Parathyroid adenoma (tissue), 2 donors: ENCODE measurements at regions not wholly inside any gene's neighbourhood (a gene's known extent, or its start where the extent isn't known, plus 50 kb on each side); places are given as distances from the start of the nearest gene placed in this dataset.

Experiments
- H2AFZ ChIP-seq: fragments of 300-600 bp; sonication (generic); one replicate; pipeline ENCODE4 v1.7.0; 2017; ENCODE audit warnings: antibody characterized with exemption, mild to moderate bottlenecking
- H3K27ac ChIP-seq: fragments of 300-600 bp; sonication (generic); one replicate; pipeline ENCODE4 v1.7.0; 2017
- H3K27me3 ChIP-seq: fragments of 300-600 bp; sonication (generic); one replicate; pipeline ENCODE4 v1.7.0; 2017; ENCODE audit warnings: low read length; ENCODE audit not compliant: control insufficient read depth, insufficient read depth
- H3K36me3 ChIP-seq: fragments of 300-600 bp; sonication (generic); one replicate; pipeline ENCODE4 v1.7.0; 2017; ENCODE audit warnings: low read length; ENCODE audit not compliant: control insufficient read depth, insufficient read depth
- H3K4me1 ChIP-seq: fragments of 300-600 bp; sonication (generic); one replicate; pipeline ENCODE4 v1.7.0; 2017; ENCODE audit warnings: control low read depth
- H3K4me2 ChIP-seq: fragments of 300-600 bp; sonication (generic); one replicate; pipeline ENCODE4 v1.7.0; 2017; ENCODE audit warnings: low read length
- H3K4me3 ChIP-seq: fragments of 300-600 bp; sonication (generic); one replicate; pipeline ENCODE4 v1.7.0; 2017; ENCODE audit warnings: low read depth, low read length
- H3K79me2 ChIP-seq: fragments of 300-600 bp; sonication (generic); one replicate; pipeline ENCODE4 v1.7.0; 2017; ENCODE audit warnings: control low read depth
- H3K9ac ChIP-seq: fragments of 300-600 bp; sonication (generic); one replicate; pipeline ENCODE4 v1.7.0; 2017; ENCODE audit warnings: mild to moderate bottlenecking
- H3K9me3 ChIP-seq: fragments of 300-600 bp; sonication (generic); one replicate; pipeline ENCODE4 v1.7.0; 2017; ENCODE audit warnings: low read length; ENCODE audit not compliant: control insufficient read depth
- CTCF ChIP-seq: fragments of 300-600 bp; sonication (generic); IDR thresholded peaks from one replicate; pipeline ENCODE4 v1.7.0; 2017; ENCODE audit warnings: antibody characterized with exemption, mild to moderate bottlenecking
- donor health status: primary hyperparathyroidism.

- no peaks in the 10 kb centered on the region for H3K9me3 ChIP-seq
- H3K79me2 ChIP-seq: peaks cover 14% of the 10 kb centered on the region
- no peak overlapping the region for H2AFZ ChIP-seq
- no peak overlapping the region for H3K4me2 ChIP-seq
- H3K4me1 ChIP-seq: no peaks in the 10 kb centered on the region
- no peak overlapping the region for H3K4me3 ChIP-seq
- H3K36me3 ChIP-seq: no peaks in the 10 kb centered on the region
- no peaks in the 10 kb centered on the region for H3K27me3 ChIP-seq
- H3K9ac ChIP-seq: no peak overlapping the region
- H3K27ac ChIP-seq: no peak overlapping the region
- TF ChIP-seq CTCF: no peak
Measured at GRCh38 chr20:60283281-60283680, 325.1 kb downstream of the CDH26 start.

GRCh38 chr20:60286764-60287163 lies 328.5 kb downstream of the CDH26 start:
- Histone ChIP-seq H3K4me3 (no peak overlapping the region), H3K79me2 (peaks cover 17% of the 10 kb centered on the region), H3K9ac (no peak overlapping the region), H3K9me3 (no peaks in the 10 kb centered on the region), H3K27me3 (no peaks in the 10 kb centered on the region), H3K4me1 (no peaks in the 10 kb centered on the region), H3K4me2 (no peak overlapping the region), H3K36me3 (no peaks in the 10 kb centered on the region), H3K27ac (no peak overlapping the region), H2AFZ (no peak overlapping the region)
- no peak for TF ChIP-seq CTCF

GRCh38 chr20:60288945-60289344 lies 330.7 kb downstream of the CDH26 start:
- H3K9me3 ChIP-seq: no peaks in the 10 kb centered on the region
- no peak overlapping the region for H3K4me2 ChIP-seq
- H3K27ac ChIP-seq: no peak overlapping the region
- TF ChIP-seq CTCF: no peak
- H3K4me3 ChIP-seq: no peak overlapping the region
- no peaks in the 10 kb centered on the region for H3K36me3 ChIP-seq
- no peak overlapping the region for H3K9ac ChIP-seq
- peaks cover 17% of the 10 kb centered on the region for H3K79me2 ChIP-seq
- no peak overlapping the region for H2AFZ ChIP-seq
- H3K27me3 ChIP-seq: no peaks in the 10 kb centered on the region
- no peaks in the 10 kb centered on the region for H3K4me1 ChIP-seq

GRCh38 chr20:60292001-60292520 lies 333.8 kb downstream of the CDH26 start:
- no peak overlapping the region for H3K4me2 ChIP-seq
- TF ChIP-seq CTCF: no peak
- H3K4me1 ChIP-seq: no peaks in the 10 kb centered on the region
- no peak overlapping the region for H3K9ac ChIP-seq
- H3K9me3 ChIP-seq: no peaks in the 10 kb centered on the region
- peaks cover 10% of the 10 kb centered on the region for H3K79me2 ChIP-seq
- H3K27ac ChIP-seq: no peak overlapping the region
- no peaks in the 10 kb centered on the region for H3K27me3 ChIP-seq
- no peak overlapping the region for H2AFZ ChIP-seq
- no peaks in the 10 kb centered on the region for H3K36me3 ChIP-seq
- H3K4me3 ChIP-seq: no peak overlapping the region

GRCh38 chr20:60294632-60295031 lies 336.4 kb downstream of the CDH26 start:
- H3K9ac ChIP-seq: no peak overlapping the region
- H3K9me3 ChIP-seq: no peaks in the 10 kb centered on the region
- H3K79me2 ChIP-seq: peaks cover 6% of the 10 kb centered on the region
- no peak overlapping the region for H3K4me2 ChIP-seq
- no peak overlapping the region for H3K27ac ChIP-seq
- no peaks in the 10 kb centered on the region for H3K27me3 ChIP-seq
- no peak for TF ChIP-seq CTCF
- H3K4me3 ChIP-seq: no peak overlapping the region
- peaks cover 3% of the 10 kb centered on the region for H3K4me1 ChIP-seq
- H2AFZ ChIP-seq: no peak overlapping the region
- H3K36me3 ChIP-seq: no peaks in the 10 kb centered on the region
